Cardiac septum (tissue), 1 donor: ENCODE measurements at regions not wholly inside any gene's neighbourhood (a gene's known extent, or its start where the extent isn't known, plus 50 kb on each side); places are given as distances from the start of the nearest gene placed in this dataset.

Experiments
- DNase-seq: peaks from one replicate; pipeline ENCODE4 v3.0.0-alpha.2; 2020; ENCODE audit warnings: low spot score
- intact Hi-C: fragments of 100-400 bp; cut with DNase I; formaldehyde crosslinking; loops from one replicate; pipeline ENCODE4 v1.14.0; 2022
- donor health status: DM: no; HTN: no; CAD: no.

GRCh38 chr1:244214009-244214967, 163.2 kb downstream of the ZBTB18 start:
- intact Hi-C loops, result no loop called here

GRCh38 chr1:244216836-244217235, 165.8 kb downstream of the ZBTB18 start:
- DNase-seq, result no peak
- intact Hi-C loops, result no loop called here

More at GRCh38 chr1:244214009-244214967, 163.2 kb downstream of the ZBTB18 start:
- DNase-seq, result no peak

- intact Hi-C loops, result no loop called here
- DNase-seq, result no peak
Measured at GRCh38 chr1:244217711-244218110, 166.6 kb downstream of the ZBTB18 start.

GRCh38 chr1:244218220-244218619, 167.1 kb downstream of the ZBTB18 start:
- no peak for DNase-seq

GRCh38 chr1:244219149-244219548, 168.1 kb downstream of the ZBTB18 start:
- intact Hi-C loops, result no loop called here
- DNase-seq, result no peak

More at GRCh38 chr1:244218220-244218619, 167.1 kb downstream of the ZBTB18 start:
- intact Hi-C loops, result no loop called here

- intact Hi-C loops, result no loop called here
- no peak for DNase-seq
Measured at GRCh38 chr1:244219802-244220201, 168.7 kb downstream of the ZBTB18 start.

GRCh38 chr1:244220410-244220809, 169.3 kb downstream of the ZBTB18 start:
- no peak for DNase-seq
- intact Hi-C loops, result no loop called here

- intact Hi-C loops, result no loop called here
- DNase-seq, result no peak
Measured at GRCh38 chr1:244221991-244222390, 170.9 kb downstream of the ZBTB18 start.

- DNase-seq, result peak; percentile 86
- intact Hi-C loops, result no loop called here
Measured at GRCh38 chr1:244224487-244225430, 173.7 kb downstream of the ZBTB18 start.

GRCh38 chr1:244226435-244226834, 175.4 kb downstream of the ZBTB18 start:
- DNase-seq, result no peak
- intact Hi-C loops, result no loop called here

GRCh38 chr1:244230470-244230869, 179.4 kb downstream of the ZBTB18 start:
- DNase-seq, result no peak
- intact Hi-C loops, result no loop called here

- intact Hi-C loops, result no loop called here
- DNase-seq, result no peak
Measured at GRCh38 chr1:244231193-244231571, 180.1 kb downstream of the ZBTB18 start.

- intact Hi-C loops, result no loop called here
- DNase-seq, result no peak
Measured at GRCh38 chr1:244231572-244232315, 180.7 kb downstream of the ZBTB18 start.

- DNase-seq, result no peak
- intact Hi-C loops, result no loop called here
Measured at GRCh38 chr1:244234009-244234643, 183.0 kb downstream of the ZBTB18 start.

- no peak for DNase-seq
Measured at GRCh38 chr1:244235157-244235556, 184.1 kb downstream of the ZBTB18 start.

GRCh38 chr1:244236101-244236500, 185.0 kb downstream of the ZBTB18 start:
- intact Hi-C loops, result no loop called here
- DNase-seq, result no peak

More at GRCh38 chr1:244235157-244235556, 184.1 kb downstream of the ZBTB18 start:
- intact Hi-C loops, result no loop called here

GRCh38 chr1:244236721-244237120, 185.6 kb downstream of the ZBTB18 start:
- DNase-seq, result no peak
- intact Hi-C loops, result no loop called here

GRCh38 chr1:244237445-244237844, 186.4 kb downstream of the ZBTB18 start:
- intact Hi-C loops, result no loop called here
- no peak for DNase-seq

GRCh38 chr1:244239261-244239770, 188.2 kb downstream of the ZBTB18 start:
- DNase-seq, result no peak
- intact Hi-C loops, result no loop called here
